ENCODE measurements at regions not wholly inside any gene's neighbourhood (a gene's known extent, or its start where the extent isn't known, plus 50 kb on each side); places are given as distances from the start of the nearest gene placed in this dataset.

- no TSS peak for BruUV-seq (replicated peaks)
These were observed 237.5 kb upstream of the STT3B start for GRCh38 chr3:31295150-31295765.

More at GRCh38 chr3:31295150-31295765, 237.5 kb upstream of the STT3B start:
- ATAC-seq (ENCODE audit: low read depth) (no peak), DNase-seq (no peak)
- Histone ChIP-seq H3K9me1 (ENCODE audit: insufficient read depth, low read length) (no peaks in the 10 kb centered on the region), H3K4me3 (ENCODE audit: insufficient read depth, low read depth, low read length) (no peak overlapping the region), H3K36me3 (ENCODE audit: control insufficient read depth, insufficient read depth, low read length) (no peaks in the 10 kb centered on the region), H2AK9ac (replicated peaks; ENCODE audit: low read depth, low read length, poor library complexity) (no peak overlapping the region), H3K4ac (ENCODE audit: low read depth, low read length) (no peak overlapping the region), H3K27me3 (ENCODE audit: control insufficient read depth, insufficient read depth, low read length) (no peaks in the 10 kb centered on the region), H3K56ac (ENCODE audit: extremely low read depth, insufficient read depth, low read length) (no peak overlapping the region), H3K27ac (ENCODE audit: insufficient read depth, low read length) (no peak overlapping the region), H2BK120ac (ENCODE audit: low read depth, low read length) (no peak overlapping the region), H3K14ac (replicated peaks; ENCODE audit: low read depth, low read length) (no peak overlapping the region), H3K4me2 (ENCODE audit: low read depth, low read length) (no peak overlapping the region), H2BK15ac (ENCODE audit: low read depth, low read length) (no peak overlapping the region), H2BK5ac (ENCODE audit: low read depth, low read length, poor library complexity, severe bottlenecking) (no peak overlapping the region), H2BK20ac (ENCODE audit: low read depth, low read length) (no peak overlapping the region), H2AFZ (replicated peaks; ENCODE audit: low read length, poor library complexity) (no peak overlapping the region), H3K9me3 (ENCODE audit: control insufficient read depth, insufficient read depth, low read length) (no peaks in the 10 kb centered on the region), H3K9ac (ENCODE audit: low read depth, low read length) (no peak overlapping the region), H3K18ac (ENCODE audit: low read depth, low read length) (no peak overlapping the region), H3K4me1 (ENCODE audit: control insufficient read depth, insufficient read depth, low read length) (no peaks in the 10 kb centered on the region), H4K20me1 (ENCODE audit: insufficient read depth, low read length) (no peaks in the 10 kb centered on the region), H4K8ac (ENCODE audit: low read depth in 2 of 2, low read length in 2 of 2) (no peak overlapping the region), H2AK5ac (ENCODE audit: low read depth, low read length) (no peak overlapping the region), H3K79me1 (ENCODE audit: low read depth in 1 of 2, low read length in 2 of 2) (no peaks in the 10 kb centered on the region), H4K5ac (ENCODE audit: low read depth, low read length) (no peak overlapping the region), H3K23ac (ENCODE audit: low read depth, low read length) (no peak overlapping the region), H4K91ac (ENCODE audit: insufficient read depth, low read depth, low read length) (no peak overlapping the region)
- intact Hi-C loops (cut with micrococcal nuclease), result no loop called here
- WGBS, 2 experiments (ENCODE audit: extremely low coverage in 2 of 2, insufficient read length in 1 of 2), result no CpG with 5 or more reads among the region's 7 CpGs
- ChIA-PET CTCF (no interaction called here), POLR2A (ENCODE audit: unreplicated experiment) (no interaction called here)
- in situ Hi-C loops (cut with MboI; ENCODE audit: low sequenced_read_pairs), result no loop called here
- no peak for TF ChIP-seq RAD21 (IDR thresholded peaks at IDR 0.05; ENCODE audit: low read length)
- TF ChIP-seq ELK1 (IDR thresholded peaks at IDR 0.05; ENCODE audit: borderline replicate concordance, low read depth, low read length), result no peak
- no peak for TF ChIP-seq RFX5 (IDR thresholded peaks at IDR 0.05; ENCODE audit: low read depth, low read length)
- no peak for TF ChIP-seq FOS (IDR thresholded peaks at IDR 0.05; ENCODE audit: low read depth, low read length)
- no peak for TF ChIP-seq CTCF (conservative IDR thresholded peaks at IDR 0.05; ENCODE audit: low read depth, low read length)
- TF ChIP-seq MXI1 (IDR thresholded peaks at IDR 0.05; ENCODE audit: borderline replicate concordance, low read depth, low read length), result no peak
- no peak for TF ChIP-seq SMC3 (IDR thresholded peaks at IDR 0.05; ENCODE audit: low read depth, low read length)
- no peak for TF ChIP-seq MAFK (IDR thresholded peaks at IDR 0.05; ENCODE audit: low read depth, low read length)
- no peak for TF ChIP-seq BHLHE40 (IDR thresholded peaks at IDR 0.05; ENCODE audit: low read depth, low read length)
- TF ChIP-seq NFE2L2 (IDR thresholded peaks at IDR 0.05; ENCODE audit: low read depth, low read length), result no peak
- no peak for TF ChIP-seq CHD1 (IDR thresholded peaks at IDR 0.05; ENCODE audit: low read depth, low read length)
- TF ChIP-seq CEBPB (IDR thresholded peaks at IDR 0.05; ENCODE audit: low read depth, low read length), result no peak
- no peak for TF ChIP-seq RCOR1 (IDR thresholded peaks at IDR 0.05; ENCODE audit: insufficient replicate concordance, low read length)
- dilution Hi-C loops (cut with HindIII; ENCODE audit: low sequenced_read_pairs, unreplicated experiment), result no loop called here

Data from IMR-90 (cell line).